Natural killer cell (primary cell): ENCODE measurements at regions not wholly inside any gene's neighbourhood (a gene's known extent, or its start where the extent isn't known, plus 50 kb on each side); places are given as distances from the start of the nearest gene placed in this dataset.

Source experiments
- ATAC-seq, 3 donors: fragments of 150-1000 bp in 2 of 3; fragments of 200-7000 bp in 1 of 3; cut with Tn5 transposase; 1 replicate in 1 of 3; 2 replicates in 2 of 3; pipeline ENCODE4 v1.10.0; 2021; ENCODE audit warnings: mild to moderate bottlenecking in 2 of 3, moderate library complexity in 2 of 3
- DNase-seq, 2 donors: peaks; one replicate each; pipeline versions ENCODE4 v3.0.0 to v3.0.0-alpha.2; 2013 to 2021; ENCODE audit warnings: mixed read lengths in 1 of 2
- H3K27ac ChIP-seq: one replicate; pipeline ENCODE4 v1.5.1; 2013; ENCODE audit warnings: mild to moderate bottlenecking, low read length
- H3K27me3 ChIP-seq: one replicate; pipeline ENCODE4 v1.6.1; 2013; ENCODE audit warnings: low read length; ENCODE audit not compliant: control insufficient read depth, insufficient read depth
- H3K36me3 ChIP-seq: one replicate; pipeline ENCODE4 v1.6.1; 2013; ENCODE audit warnings: low read length; ENCODE audit not compliant: control insufficient read depth, insufficient read depth
- H3K4me1 ChIP-seq: one replicate; pipeline ENCODE4 v1.6.1; 2013; ENCODE audit warnings: low read length; ENCODE audit not compliant: control insufficient read depth, insufficient read depth
- H3K4me3 ChIP-seq: one replicate; pipeline ENCODE4 v1.5.1; 2013; ENCODE audit warnings: low read length
- H3K9me3 ChIP-seq: one replicate; pipeline ENCODE4 v1.6.1; 2013; ENCODE audit warnings: low read length; ENCODE audit not compliant: control insufficient read depth, insufficient read depth
- H3K27ac Mint-ChIP-seq, 2 donors: one replicate each; pipeline ENCODE4 v1.8.0; 2022; ENCODE audit warnings: mild to moderate bottlenecking in 2 of 2, mixed read lengths in 2 of 2, moderate library complexity in 1 of 2
- H3K27me3 Mint-ChIP-seq, 2 donors: one replicate each; pipeline ENCODE4 v1.8.0; 2022; ENCODE audit warnings: low read depth in 2 of 2, mixed read lengths in 2 of 2
- H3K36me3 Mint-ChIP-seq: one replicate; pipeline ENCODE4 v1.8.0; 2022; ENCODE audit warnings: mixed read lengths
- H3K4me1 Mint-ChIP-seq, 2 donors: one replicate each; pipeline ENCODE4 v1.8.0; 2022; ENCODE audit warnings: mixed read lengths in 2 of 2
- H3K4me3 Mint-ChIP-seq: one replicate; pipeline ENCODE4 v1.8.0; 2022; ENCODE audit warnings: mild to moderate bottlenecking, moderate library complexity, mixed read lengths
- H3K9me3 Mint-ChIP-seq, 2 donors: one replicate each; pipeline ENCODE4 v1.8.0; 2022; ENCODE audit warnings: mixed read lengths in 2 of 2
- WGBS: methylation state at CpG from one replicate; pipeline ENCODE4 v1.1.7; 2013; ENCODE audit warnings: missing lambda C conversion rate; ENCODE audit not compliant: insufficient coverage; 5-methylcytosine and 5-hydroxymethylcytosine counted together
- intact Hi-C: fragments of 100-400 bp; cut with micrococcal nuclease; formaldehyde crosslinking; loops from one replicate; pipeline ENCODE4 v1.14.2; 2022
- TF ChIP-seq, protein P1 (sequence below): fragments of 200-600 bp; IDR thresholded peaks from one replicate; pipeline ENCODE4 v1.8.0; 2022; ENCODE audit warnings: antibody characterized with exemption

DNA sequence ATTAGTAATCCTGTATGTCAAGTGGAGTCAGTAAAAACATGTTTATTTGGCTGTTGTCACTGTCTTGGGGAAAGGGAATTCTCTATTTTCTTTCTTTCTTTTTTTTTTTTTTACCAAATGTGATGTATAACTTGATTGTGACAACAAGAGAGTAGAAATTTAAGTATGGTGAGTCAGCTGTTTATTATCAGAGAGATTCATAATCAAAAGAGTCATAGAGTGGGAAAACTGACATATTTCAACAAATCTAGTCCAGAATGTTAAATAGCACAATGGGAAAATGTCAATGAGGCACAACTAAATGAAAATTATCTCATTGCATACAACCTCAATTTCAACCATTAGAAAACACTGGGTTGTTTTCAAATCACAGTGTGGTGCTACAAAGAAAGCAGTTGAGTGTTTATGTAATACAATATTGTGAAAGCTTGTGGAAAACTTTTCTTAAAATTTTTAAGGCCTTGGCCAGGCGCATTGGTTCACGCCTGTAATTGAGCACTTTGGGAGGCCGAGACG lies 111.9 kb upstream of the DTNA start:
- intact Hi-C loops: no loop called here
- H3K27ac ChIP-seq: no peak overlapping the region
- H3K36me3 ChIP-seq: no peaks in the 10 kb centered on the region
- peaks cover 4 to 9% of the 10 kb centered on the region in 2 donors for H3K27me3 Mint-ChIP-seq
- TF ChIP-seq, protein P1, sequence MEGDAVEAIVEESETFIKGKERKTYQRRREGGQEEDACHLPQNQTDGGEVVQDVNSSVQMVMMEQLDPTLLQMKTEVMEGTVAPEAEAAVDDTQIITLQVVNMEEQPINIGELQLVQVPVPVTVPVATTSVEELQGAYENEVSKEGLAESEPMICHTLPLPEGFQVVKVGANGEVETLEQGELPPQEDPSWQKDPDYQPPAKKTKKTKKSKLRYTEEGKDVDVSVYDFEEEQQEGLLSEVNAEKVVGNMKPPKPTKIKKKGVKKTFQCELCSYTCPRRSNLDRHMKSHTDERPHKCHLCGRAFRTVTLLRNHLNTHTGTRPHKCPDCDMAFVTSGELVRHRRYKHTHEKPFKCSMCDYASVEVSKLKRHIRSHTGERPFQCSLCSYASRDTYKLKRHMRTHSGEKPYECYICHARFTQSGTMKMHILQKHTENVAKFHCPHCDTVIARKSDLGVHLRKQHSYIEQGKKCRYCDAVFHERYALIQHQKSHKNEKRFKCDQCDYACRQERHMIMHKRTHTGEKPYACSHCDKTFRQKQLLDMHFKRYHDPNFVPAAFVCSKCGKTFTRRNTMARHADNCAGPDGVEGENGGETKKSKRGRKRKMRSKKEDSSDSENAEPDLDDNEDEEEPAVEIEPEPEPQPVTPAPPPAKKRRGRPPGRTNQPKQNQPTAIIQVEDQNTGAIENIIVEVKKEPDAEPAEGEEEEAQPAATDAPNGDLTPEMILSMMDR: no peak
- no peaks in the 10 kb centered on the region for H3K4me1 Mint-ChIP-seq
- no peaks in the 10 kb centered on the region for H3K36me3 Mint-ChIP-seq
- WGBS: 100% methylated on average over 4 of the region's 4 CpGs
- no peaks in the 10 kb centered on the region for H3K9me3 Mint-ChIP-seq
- H3K9me3 ChIP-seq: no peaks in the 10 kb centered on the region
- no peaks in the 10 kb centered on the region for H3K27me3 ChIP-seq
- no peak for DNase-seq
- H3K4me3 Mint-ChIP-seq: no peak overlapping the region
- H3K4me3 ChIP-seq: no peak overlapping the region
- ATAC-seq: no peak
- H3K27ac Mint-ChIP-seq: no peak overlapping the region
- no peaks in the 10 kb centered on the region for H3K4me1 ChIP-seq

DNA sequence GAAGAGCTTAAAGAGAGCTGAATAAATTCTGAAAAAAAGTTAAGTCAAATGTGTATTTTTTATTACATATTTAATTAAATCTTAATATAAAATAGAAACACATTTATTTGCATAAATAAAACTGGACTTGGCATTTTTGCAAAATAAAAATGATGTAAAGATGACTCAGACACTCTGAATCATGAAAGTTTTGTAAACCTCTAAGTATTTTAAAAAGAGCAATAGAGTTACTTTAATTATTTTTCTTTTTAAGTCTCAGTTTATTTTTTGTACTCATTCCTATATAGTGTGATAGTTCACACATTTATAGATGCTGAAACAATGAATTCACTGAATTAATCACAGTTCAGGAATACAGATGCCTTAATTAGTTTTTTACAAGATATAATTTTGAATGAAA lies 109.9 kb upstream of the DTNA start:
- Histone ChIP-seq H3K36me3 (no peaks in the 10 kb centered on the region), H3K4me1 (no peaks in the 10 kb centered on the region), H3K27me3 (no peaks in the 10 kb centered on the region), H3K27ac (no peak overlapping the region), H3K4me3 (no peak overlapping the region), H3K9me3 (no peaks in the 10 kb centered on the region)
- Mint-ChIP-seq H3K9me3 (no peaks in the 10 kb centered on the region), H3K4me3 (no peak overlapping the region), H3K27me3 (peaks cover 0 to 4% of the 10 kb centered on the region in 2 donors), H3K27ac (no peak overlapping the region), H3K4me1 (no peaks in the 10 kb centered on the region), H3K36me3 (no peaks in the 10 kb centered on the region)
- ATAC-seq: no peak
- TF ChIP-seq, protein P1: no peak
- no peak for DNase-seq
- intact Hi-C loops: no loop called here

DNA sequence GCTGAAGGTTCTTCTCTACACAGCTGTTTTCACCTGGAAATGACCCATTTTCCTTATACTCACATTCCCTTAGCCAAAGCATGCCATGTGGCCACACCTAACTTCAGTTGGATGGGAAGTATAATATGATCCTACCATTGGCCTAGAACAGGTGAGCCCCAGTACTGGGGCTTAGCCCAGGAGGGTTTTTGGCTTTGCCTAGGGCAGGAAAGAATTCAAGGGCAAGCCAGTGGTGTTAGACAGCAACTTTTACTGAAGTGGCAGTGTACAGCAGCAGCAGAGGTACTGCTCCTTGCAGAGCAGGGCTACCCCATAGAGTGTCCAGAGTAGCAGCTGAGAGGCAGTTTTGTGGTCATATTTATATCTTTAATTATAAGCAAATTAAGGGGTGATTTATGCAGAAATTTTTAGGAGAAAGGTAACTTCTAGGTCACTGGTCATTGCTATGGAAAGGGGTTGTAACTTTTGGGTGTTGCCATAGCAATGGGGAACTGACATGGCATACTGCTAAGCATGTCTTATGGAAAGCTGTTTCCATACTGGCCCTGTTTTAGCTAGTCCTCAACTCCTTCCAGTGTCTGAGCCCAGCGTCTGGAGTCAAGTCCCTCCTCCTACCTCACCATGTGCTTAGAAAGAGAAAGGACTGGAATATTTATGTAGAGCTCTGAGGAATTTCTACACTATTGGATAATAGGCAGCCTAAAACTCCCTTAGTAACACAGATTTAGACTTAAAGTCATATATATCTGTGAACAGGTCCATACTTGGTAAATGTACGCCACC lies 109.0 kb upstream of the DTNA start:
- Histone ChIP-seq H3K36me3 (no peaks in the 10 kb centered on the region), H3K9me3 (no peaks in the 10 kb centered on the region), H3K27me3 (no peaks in the 10 kb centered on the region), H3K27ac (no peak overlapping the region), H3K4me3 (no peak overlapping the region), H3K4me1 (no peaks in the 10 kb centered on the region)
- H3K27me3 Mint-ChIP-seq: peaks cover 0 to 4% of the 10 kb centered on the region in 2 donors
- TF ChIP-seq, protein P1: no peak
- H3K4me1 Mint-ChIP-seq: no peaks in the 10 kb centered on the region
- no peaks in the 10 kb centered on the region for H3K9me3 Mint-ChIP-seq
- intact Hi-C loops: no loop called here
- 96% methylated on average over 1 of the region's 2 CpGs for WGBS
- no peak overlapping the region for H3K27ac Mint-ChIP-seq
- no peaks in the 10 kb centered on the region for H3K36me3 Mint-ChIP-seq
- H3K4me3 Mint-ChIP-seq: no peak overlapping the region
- no peak for DNase-seq
- ATAC-seq: no peak

DNA sequence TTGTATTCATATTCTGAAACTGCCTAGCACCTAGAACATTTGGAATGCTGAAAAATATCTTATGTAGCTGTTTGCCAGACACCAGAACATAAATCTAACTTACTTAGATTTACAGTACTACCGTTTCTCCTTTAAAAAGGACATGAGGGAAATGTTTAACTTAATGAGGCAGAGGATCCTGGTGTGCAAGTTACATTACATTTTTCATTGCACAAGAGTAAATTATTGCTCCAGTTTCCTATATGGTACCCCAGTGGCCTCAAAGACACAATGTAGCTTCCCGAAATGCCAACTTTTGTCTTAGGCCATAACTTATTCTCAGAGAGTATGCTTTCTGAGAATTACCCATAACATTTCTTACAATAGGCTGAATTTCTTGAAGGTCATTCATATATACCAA lies 105.5 kb upstream of the DTNA start:
- Histone ChIP-seq H3K36me3 (no peaks in the 10 kb centered on the region), H3K4me3 (no peak overlapping the region), H3K9me3 (no peaks in the 10 kb centered on the region), H3K27me3 (no peaks in the 10 kb centered on the region), H3K27ac (no peak overlapping the region), H3K4me1 (no peaks in the 10 kb centered on the region)
- DNase-seq (no peak), ATAC-seq (no peak)
- H3K27ac Mint-ChIP-seq: no peak overlapping the region
- H3K36me3 Mint-ChIP-seq: no peaks in the 10 kb centered on the region
- H3K4me3 Mint-ChIP-seq: no peak overlapping the region
- no peaks in the 10 kb centered on the region for H3K9me3 Mint-ChIP-seq
- intact Hi-C loops: no loop called here
- peaks cover 0 to 3% of the 10 kb centered on the region in 2 donors for H3K27me3 Mint-ChIP-seq
- no peaks in the 10 kb centered on the region for H3K4me1 Mint-ChIP-seq
- TF ChIP-seq, protein P1: no peak
- WGBS: 36% methylated on average over 1 of the region's 2 CpGs
